Loucy (cell line): ENCODE measurements at regions not wholly inside any gene's neighbourhood (a gene's known extent, or its start where the extent isn't known, plus 50 kb on each side); places are given as distances from the start of the nearest gene placed in this dataset.

ENCODE experiments used
- H2AFZ ChIP-seq: fragments of 200-600 bp; sonication (generic); 2 replicates; pipeline ENCODE4 v1.6.0; 2016; ENCODE audit warnings: antibody characterized with exemption, mild to moderate bottlenecking, low read length, moderate library complexity
- H3F3A ChIP-seq: fragments of 200-600 bp; 2 replicates; pipeline ENCODE4 v1.6.0; 2016; ENCODE audit warnings: antibody characterized with exemption, low read depth, mild to moderate bottlenecking
- H3K27me3 ChIP-seq: fragments of 200-600 bp; sonication (generic); 2 replicates; pipeline ENCODE4 v1.6.1; 2014; ENCODE audit warnings: low read length, mild to moderate bottlenecking; ENCODE audit not compliant: insufficient read depth, poor library complexity, severe bottlenecking
- H3K36me3 ChIP-seq: fragments of 200-600 bp; sonication (generic); 2 replicates; pipeline ENCODE4 v1.6.1; 2016; ENCODE audit warnings: low read length; ENCODE audit not compliant: insufficient read depth
- H3K4me1 ChIP-seq: fragments of 200-600 bp; sonication (generic); 2 replicates; pipeline ENCODE4 v1.5.1; 2014; ENCODE audit warnings: low read length, mild to moderate bottlenecking; ENCODE audit not compliant: insufficient read depth, poor library complexity, severe bottlenecking
- H3K4me2 ChIP-seq: fragments of 200-600 bp; sonication (generic); 2 replicates; pipeline ENCODE4 v1.6.0; 2014; ENCODE audit warnings: antibody characterized with exemption, low read length, low read depth, mild to moderate bottlenecking; ENCODE audit not compliant: poor library complexity, severe bottlenecking
- H3K4me3 ChIP-seq: fragments of 200-600 bp; sonication (generic); 2 replicates; pipeline ENCODE4 v1.5.1; 2014; ENCODE audit warnings: low read length, mild to moderate bottlenecking, mixed read lengths; ENCODE audit not compliant: poor library complexity, severe bottlenecking
- H3K79me2 ChIP-seq: fragments of 200-600 bp; sonication (generic); 2 replicates; pipeline ENCODE4 v1.6.1; 2014; ENCODE audit warnings: low read length; ENCODE audit not compliant: insufficient read depth
- H3K9ac ChIP-seq: fragments of 200-600 bp; sonication (generic); 2 replicates; pipeline ENCODE4 v1.6.0; 2014; ENCODE audit warnings: mild to moderate bottlenecking, low read depth, low read length, moderate library complexity; ENCODE audit not compliant: poor library complexity, severe bottlenecking
- H3K9me2 ChIP-seq: fragments of 200-600 bp; sonication (generic); replicated peaks from 2 replicates; pipeline ENCODE4 v1.6.1; 2016; ENCODE audit warnings: low read depth, low read length, mixed read lengths
- H3K9me3 ChIP-seq: fragments of 200-600 bp; sonication (generic); 2 replicates; pipeline ENCODE4 v1.6.1; 2014; ENCODE audit warnings: mild to moderate bottlenecking, antibody characterized with exemption, low read length, low read depth; ENCODE audit not compliant: insufficient read depth
- H4K20me1 ChIP-seq: fragments of 200-600 bp; sonication (generic); 2 replicates; pipeline ENCODE4 v1.6.0; 2014; ENCODE audit warnings: antibody characterized with exemption, low read length, mild to moderate bottlenecking; ENCODE audit not compliant: insufficient read depth, poor library complexity, severe bottlenecking
- CTCF ChIP-seq: fragments of 200-600 bp; sonication (generic); conservative IDR thresholded peaks from 2 replicates; pipeline ENCODE4 v1.5.1; 2014; ENCODE audit warnings: mild to moderate bottlenecking, antibody characterized with exemption, low read length
- EZH2phosphoT487 ChIP-seq: fragments of 200-600 bp; IDR thresholded peaks from 2 replicates; pipeline ENCODE4 v1.6.1; 2018; ENCODE audit warnings: antibody characterized with exemption, mild to moderate bottlenecking, moderate library complexity, borderline replicate concordance

GRCh38 chr6:40897390-40898003, 141.5 kb downstream of the UNC5CL start:
- H3K36me3 ChIP-seq, result no peaks in the 10 kb centered on the region
- H3K4me3 ChIP-seq, result no peak overlapping the region
- H4K20me1 ChIP-seq, result no peaks in the 10 kb centered on the region
- H3F3A ChIP-seq, result no peaks in the 10 kb centered on the region
- no peaks in the 10 kb centered on the region for H3K4me1 ChIP-seq
- no peaks in the 10 kb centered on the region for H3K9me2 ChIP-seq
- H3K4me2 ChIP-seq, result no peak overlapping the region
- H3K9ac ChIP-seq, result no peak overlapping the region
- no peaks in the 10 kb centered on the region for H3K9me3 ChIP-seq
- no peaks in the 10 kb centered on the region for H3K79me2 ChIP-seq
- no peaks in the 10 kb centered on the region for H3K27me3 ChIP-seq
- no peak for TF ChIP-seq CTCF
- TF ChIP-seq EZH2phosphoT487, result no peak
- H2AFZ ChIP-seq, result no peak overlapping the region

DNA sequence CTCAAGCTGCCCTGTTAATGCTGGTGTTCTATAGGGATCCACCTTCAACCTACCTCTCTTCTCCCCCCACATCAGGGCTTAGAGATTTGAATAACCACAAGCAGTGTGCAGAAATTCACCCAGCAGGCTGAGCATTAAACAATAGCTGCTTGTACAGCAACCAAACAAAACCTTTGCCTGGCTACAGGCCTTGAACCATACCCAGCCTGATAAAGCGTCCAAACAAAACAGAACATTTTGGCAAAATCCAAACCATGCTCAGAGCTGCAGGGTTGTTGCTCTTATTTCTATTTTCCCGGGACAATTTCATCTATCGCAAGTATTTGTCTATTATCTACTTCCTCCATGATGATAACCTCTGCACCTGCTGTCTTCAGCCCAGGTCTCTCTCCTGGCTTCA, 142.3 kb downstream of the UNC5CL start:
- Histone ChIP-seq H3K4me3 (no peak overlapping the region), H3F3A (no peaks in the 10 kb centered on the region), H3K79me2 (no peaks in the 10 kb centered on the region), H3K27me3 (no peaks in the 10 kb centered on the region), H3K9ac (no peak overlapping the region), H3K4me2 (no peak overlapping the region), H2AFZ (no peak overlapping the region), H3K4me1 (no peaks in the 10 kb centered on the region), H3K9me2 (no peaks in the 10 kb centered on the region), H4K20me1 (no peaks in the 10 kb centered on the region), H3K9me3 (no peaks in the 10 kb centered on the region), H3K36me3 (no peaks in the 10 kb centered on the region)
- TF ChIP-seq CTCF, result no peak
- no peak for TF ChIP-seq EZH2phosphoT487

DNA sequence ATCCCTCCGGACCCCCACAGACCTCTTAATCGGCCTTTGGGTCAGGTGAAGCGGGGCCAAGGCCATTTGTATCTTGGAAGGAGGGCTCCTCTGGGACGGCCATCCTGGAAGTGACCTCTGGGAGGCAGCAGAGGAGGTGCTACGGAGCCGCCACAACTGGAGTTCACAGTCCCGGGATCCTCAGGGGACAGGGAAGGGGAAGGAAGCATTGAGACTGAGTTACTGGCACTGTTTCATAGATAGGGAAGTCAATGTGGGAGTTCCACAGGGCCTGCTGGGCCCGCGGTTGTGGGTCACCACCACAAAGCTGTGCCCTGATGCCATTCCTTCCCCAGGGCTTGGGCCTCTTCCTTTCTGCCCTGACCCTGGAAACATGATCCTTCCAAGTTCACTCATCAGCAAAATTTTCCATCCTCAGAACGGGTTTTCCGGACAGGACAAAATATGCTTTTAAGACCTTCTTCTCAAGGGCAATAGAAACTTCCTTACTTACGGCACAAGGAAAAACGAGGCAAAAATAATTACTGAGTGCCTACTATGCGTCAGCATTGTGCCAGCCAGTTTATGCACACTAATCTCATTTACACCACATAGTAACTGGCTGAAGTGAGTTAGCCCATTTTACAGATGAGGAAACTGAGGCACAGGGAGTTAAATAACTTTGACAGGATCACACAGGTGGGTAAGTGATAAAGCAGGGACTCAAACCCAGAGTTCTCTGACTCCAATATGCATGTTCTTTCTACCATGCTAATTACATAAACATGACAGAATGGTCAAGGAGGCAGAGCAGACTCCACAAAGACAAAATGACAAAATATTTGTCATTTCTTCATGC, 143.8 kb downstream of the UNC5CL start:
- no peaks in the 10 kb centered on the region for H3F3A ChIP-seq
- no peaks in the 10 kb centered on the region for H3K9me2 ChIP-seq
- TF ChIP-seq EZH2phosphoT487, result no peak
- TF ChIP-seq CTCF, result peak; percentile 47
- no peak overlapping the region for H3K4me3 ChIP-seq
- no peaks in the 10 kb centered on the region for H3K9me3 ChIP-seq
- no peak overlapping the region for H3K9ac ChIP-seq
- H3K79me2 ChIP-seq, result no peaks in the 10 kb centered on the region
- no peaks in the 10 kb centered on the region for H3K36me3 ChIP-seq
- no peak overlapping the region for H3K4me2 ChIP-seq
- no peaks in the 10 kb centered on the region for H3K4me1 ChIP-seq
- H4K20me1 ChIP-seq, result no peaks in the 10 kb centered on the region
- no peaks in the 10 kb centered on the region for H3K27me3 ChIP-seq
- no peak overlapping the region for H2AFZ ChIP-seq
